ENCODE measurements at regions not wholly inside any gene's neighbourhood (a gene's known extent, or its start where the extent isn't known, plus 50 kb on each side); places are given as distances from the start of the nearest gene placed in this dataset.

DNA sequence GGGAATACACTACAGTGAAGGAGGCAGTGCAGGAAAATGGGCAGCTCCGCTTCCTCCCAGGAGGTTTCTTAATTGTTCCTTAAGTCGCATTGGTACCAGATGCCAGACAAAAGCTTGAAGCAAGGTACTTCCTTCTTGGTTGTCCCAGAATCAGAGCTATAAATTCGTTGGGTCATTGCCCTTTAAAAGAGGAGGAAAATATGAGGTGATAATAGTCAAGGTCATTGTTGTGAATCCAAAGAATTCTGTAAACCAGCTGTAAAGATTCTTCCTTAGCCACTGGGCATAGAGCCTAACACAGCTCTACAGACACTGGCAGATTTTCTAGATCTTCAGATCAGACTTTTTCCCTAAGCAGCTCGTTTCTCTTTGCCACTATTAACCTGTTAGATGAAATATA is 444.1 kb upstream of the TLE4 start:
- ATAC-seq (replicated peaks in 1 of 4) (no peak), DNase-seq (no peak)
- Mint-ChIP-seq H3K4me1 (no peaks in the 10 kb centered on the region), H3K36me3 (no peaks in the 10 kb centered on the region), H3K4me3 (no peak overlapping the region), H3K9me3 (peaks cover 0 to 3% (median 2%) of the 10 kb centered on the region in 3 donors), H3K27me3 (no peaks in the 10 kb centered on the region), H3K27ac (no peak overlapping the region)
- H3K36me3 ChIP-seq (ENCODE audit: control insufficient read depth in 2 of 2, extremely low read depth in 1 of 2, insufficient read depth in 1 of 2, low read length in 1 of 2), result no peaks in the 10 kb centered on the region
- CTCF ChIA-PET, result no interaction called here
- WGBS (ENCODE audit: insufficient coverage), result 52% methylated on average over 2 of the region's 4 CpGs
- H3K9me3 ChIP-seq, result no peaks in the 10 kb centered on the region
- H3K27ac ChIP-seq (ENCODE audit: low read length), result no peak overlapping the region
- no peak overlapping the region for H3K4me3 ChIP-seq (ENCODE audit: control insufficient read depth in 1 of 2, extremely low read depth in 1 of 2, low read length in 1 of 2)
- no peaks in the 10 kb centered on the region for H3K27me3 ChIP-seq (replicated peaks in 1 of 2; ENCODE audit: control insufficient read depth in 2 of 2, extremely low read depth in 1 of 2, insufficient read depth in 2 of 2, low read length in 1 of 2)
- POLR2A ChIA-PET, result no interaction called here
- H3K4me1 ChIP-seq (ENCODE audit: control insufficient read depth in 1 of 2, extremely low read depth in 1 of 2, insufficient read depth in 2 of 2, low read length in 2 of 2), result no peaks in the 10 kb centered on the region

DNA sequence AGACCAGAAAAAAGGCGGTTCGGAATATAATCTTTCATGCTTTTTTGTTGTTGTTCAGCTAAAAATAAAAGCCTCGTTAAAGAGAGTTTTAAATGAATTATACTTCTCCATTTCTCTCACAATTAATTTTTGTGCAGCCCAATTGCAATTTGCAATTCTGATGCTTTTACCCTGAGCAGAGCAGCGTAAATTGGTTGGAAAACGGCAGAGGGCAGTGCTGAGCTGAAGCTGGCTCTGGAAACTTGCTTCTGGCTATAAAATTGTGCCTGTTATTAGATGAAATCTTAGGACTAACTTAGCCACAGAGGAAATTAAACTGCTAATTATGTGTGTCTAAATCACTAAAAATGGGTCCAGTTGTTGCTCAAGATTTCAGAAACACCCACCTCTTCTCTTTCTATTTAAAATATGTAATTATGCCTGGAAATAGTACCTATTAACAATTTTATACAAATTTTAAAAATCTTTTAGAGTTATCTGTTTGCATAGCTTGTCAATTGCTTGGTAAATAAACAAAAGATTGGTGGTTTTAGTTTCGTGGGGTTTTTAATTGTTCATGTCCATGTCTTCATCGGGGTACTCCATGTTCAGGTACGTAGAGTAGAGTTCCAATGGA is 441.8 kb upstream of the TLE4 start:
- no peaks in the 10 kb centered on the region for H3K27me3 ChIP-seq (replicated peaks in 1 of 2; ENCODE audit: control insufficient read depth in 2 of 2, extremely low read depth in 1 of 2, insufficient read depth in 2 of 2, low read length in 1 of 2)
- H3K27ac Mint-ChIP-seq, result no peak overlapping the region
- no peaks in the 10 kb centered on the region for H3K27me3 Mint-ChIP-seq
- H3K4me1 Mint-ChIP-seq, result no peaks in the 10 kb centered on the region
- ChIA-PET POLR2A (no interaction called here), CTCF (no interaction called here)
- no peak overlapping the region for H3K27ac ChIP-seq (ENCODE audit: low read length)
- 0% methylated on average over 2 of the region's 8 CpGs for WGBS (ENCODE audit: insufficient coverage)
- H3K4me1 ChIP-seq (ENCODE audit: control insufficient read depth in 1 of 2, extremely low read depth in 1 of 2, insufficient read depth in 2 of 2, low read length in 2 of 2), result no peaks in the 10 kb centered on the region
- no peak overlapping the region for H3K4me3 Mint-ChIP-seq
- H3K36me3 ChIP-seq (ENCODE audit: control insufficient read depth in 2 of 2, extremely low read depth in 1 of 2, insufficient read depth in 1 of 2, low read length in 1 of 2), result no peaks in the 10 kb centered on the region
- H3K9me3 ChIP-seq, result no peaks in the 10 kb centered on the region
- no peaks in the 10 kb centered on the region for H3K36me3 Mint-ChIP-seq
- ATAC-seq (replicated peaks in 1 of 4) (no peak), DNase-seq (peak in 5 of 35 experiments; percentile 0 to 14 (median 2))
- H3K4me3 ChIP-seq (ENCODE audit: control insufficient read depth in 1 of 2, extremely low read depth in 1 of 2, low read length in 1 of 2), result no peak overlapping the region
- peaks cover 0 to 3% (median 0%) of the 10 kb centered on the region in 3 donors for H3K9me3 Mint-ChIP-seq

DNA sequence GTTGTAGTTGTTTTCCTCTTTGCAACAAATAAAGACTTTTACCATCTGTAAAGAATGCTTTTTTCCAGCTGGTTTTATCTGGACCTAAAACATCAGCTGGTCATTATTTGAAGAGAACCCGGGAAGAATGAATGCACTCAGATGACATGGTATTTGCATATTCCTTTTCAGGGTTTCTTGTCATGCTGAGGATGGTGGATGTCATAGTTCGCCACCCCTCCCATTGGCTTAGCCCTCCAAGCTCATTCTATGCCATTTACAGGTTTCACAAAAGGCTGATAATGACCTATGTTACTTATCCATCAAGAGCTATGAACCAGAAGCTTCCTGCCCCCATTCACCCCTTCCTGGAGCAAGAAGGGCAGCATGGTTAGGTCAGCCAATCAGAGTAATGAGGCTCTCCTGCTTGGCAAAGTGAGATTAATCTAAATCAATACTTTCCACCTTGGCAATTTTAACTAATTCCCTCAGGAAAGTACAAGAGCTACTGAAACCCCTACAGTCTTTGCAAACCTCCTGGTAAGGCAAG is 440.5 kb upstream of the TLE4 start:
- Histone ChIP-seq H3K27ac (ENCODE audit: low read length) (no peak overlapping the region), H3K27me3 (replicated peaks in 1 of 2; ENCODE audit: control insufficient read depth in 2 of 2, extremely low read depth in 1 of 2, insufficient read depth in 2 of 2, low read length in 1 of 2) (no peaks in the 10 kb centered on the region), H3K9me3 (no peaks in the 10 kb centered on the region), H3K36me3 (ENCODE audit: control insufficient read depth in 2 of 2, extremely low read depth in 1 of 2, insufficient read depth in 1 of 2, low read length in 1 of 2) (no peaks in the 10 kb centered on the region), H3K4me3 (ENCODE audit: control insufficient read depth in 1 of 2, extremely low read depth in 1 of 2, low read length in 1 of 2) (no peak overlapping the region), H3K4me1 (ENCODE audit: control insufficient read depth in 1 of 2, extremely low read depth in 1 of 2, insufficient read depth in 2 of 2, low read length in 2 of 2) (no peaks in the 10 kb centered on the region)
- H3K27ac Mint-ChIP-seq, result no peak overlapping the region
- H3K4me1 Mint-ChIP-seq, result no peaks in the 10 kb centered on the region
- POLR2A ChIA-PET, result no interaction called here
- no CpG with 5 or more reads among the region's 2 CpGs for WGBS (ENCODE audit: insufficient coverage)
- H3K27me3 Mint-ChIP-seq, result no peaks in the 10 kb centered on the region
- no peak for DNase-seq
- H3K4me3 Mint-ChIP-seq, result no peak overlapping the region
- no peaks in the 10 kb centered on the region for H3K36me3 Mint-ChIP-seq
- ATAC-seq (replicated peaks in 1 of 4), result no peak
- CTCF ChIA-PET, result no interaction called here
- no peaks in the 10 kb centered on the region for H3K9me3 Mint-ChIP-seq

DNA sequence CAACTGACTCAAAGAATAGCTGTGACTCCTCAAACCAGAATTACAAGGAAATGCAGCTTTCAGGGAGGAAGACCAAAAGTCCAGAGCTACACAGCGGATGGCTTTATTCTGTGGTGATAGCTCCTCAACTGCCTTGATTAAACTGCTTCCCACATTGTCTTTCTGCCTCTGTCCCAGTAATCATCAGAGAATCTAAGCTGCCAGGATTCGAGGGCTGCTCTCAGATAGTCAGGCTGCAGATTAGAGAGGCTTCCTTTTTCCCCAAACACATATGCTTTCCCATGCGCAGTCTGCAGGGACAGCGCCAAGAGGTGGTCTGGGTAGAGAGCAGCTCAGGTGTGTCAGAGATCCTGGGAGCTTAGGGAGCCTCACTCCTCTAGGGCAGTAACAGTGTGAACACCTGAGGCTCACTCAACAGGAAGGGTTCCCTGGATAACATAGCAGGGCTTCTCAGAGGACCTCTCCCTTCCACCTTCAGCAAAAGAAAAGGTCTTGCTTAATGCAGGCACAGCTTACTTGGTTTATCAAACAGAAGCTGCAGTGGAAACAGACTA is 439.9 kb upstream of the TLE4 start:
- no peaks in the 10 kb centered on the region for H3K27me3 ChIP-seq (replicated peaks in 1 of 2; ENCODE audit: control insufficient read depth in 2 of 2, extremely low read depth in 1 of 2, insufficient read depth in 2 of 2, low read length in 1 of 2)
- Mint-ChIP-seq H3K27ac (no peak overlapping the region), H3K4me1 (no peaks in the 10 kb centered on the region), H3K4me3 (no peak overlapping the region), H3K27me3 (no peaks in the 10 kb centered on the region), H3K36me3 (no peaks in the 10 kb centered on the region), H3K9me3 (no peaks in the 10 kb centered on the region)
- no peak overlapping the region for H3K27ac ChIP-seq (ENCODE audit: low read length)
- DNase-seq (no peak), ATAC-seq (replicated peaks in 1 of 4) (no peak)
- no peaks in the 10 kb centered on the region for H3K4me1 ChIP-seq (ENCODE audit: control insufficient read depth in 1 of 2, extremely low read depth in 1 of 2, insufficient read depth in 2 of 2, low read length in 2 of 2)
- H3K36me3 ChIP-seq (ENCODE audit: control insufficient read depth in 2 of 2, extremely low read depth in 1 of 2, insufficient read depth in 1 of 2, low read length in 1 of 2), result no peaks in the 10 kb centered on the region
- no peaks in the 10 kb centered on the region for H3K9me3 ChIP-seq
- POLR2A ChIA-PET, result no interaction called here
- WGBS (ENCODE audit: insufficient coverage), result no CpG with 5 or more reads among the region's 4 CpGs
- CTCF ChIA-PET, result no interaction called here
- H3K4me3 ChIP-seq (ENCODE audit: control insufficient read depth in 1 of 2, extremely low read depth in 1 of 2, low read length in 1 of 2), result no peak overlapping the region

DNA sequence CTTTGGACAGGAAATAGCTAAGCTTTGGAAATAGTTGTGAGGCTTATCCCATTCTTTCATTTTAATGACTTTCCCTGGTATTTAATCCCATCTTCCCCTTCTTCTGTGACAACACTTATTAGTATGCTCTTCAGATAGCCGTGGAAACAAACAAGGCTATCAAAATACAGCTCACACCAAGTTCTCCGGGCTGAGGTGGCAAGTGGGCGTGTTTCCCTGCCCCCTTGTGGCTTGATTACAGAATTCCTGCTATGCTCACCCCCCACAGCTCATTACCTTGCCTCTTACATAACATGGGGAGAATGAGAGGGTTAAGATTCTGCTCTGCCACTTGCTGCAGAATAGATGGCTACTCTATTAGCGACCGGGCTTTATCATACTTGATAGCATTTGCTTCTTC is 437.1 kb upstream of the TLE4 start:
- ChIA-PET CTCF (no interaction called here), POLR2A (no interaction called here)
- H3K36me3 ChIP-seq (ENCODE audit: control insufficient read depth in 2 of 2, extremely low read depth in 1 of 2, insufficient read depth in 1 of 2, low read length in 1 of 2), result no peaks in the 10 kb centered on the region
- no peak for ATAC-seq (replicated peaks in 1 of 4)
- Mint-ChIP-seq H3K4me1 (no peaks in the 10 kb centered on the region), H3K9me3 (no peaks in the 10 kb centered on the region), H3K36me3 (no peaks in the 10 kb centered on the region), H3K4me3 (no peak overlapping the region), H3K27ac (no peak overlapping the region), H3K27me3 (peaks cover 0 to 2% of the 10 kb centered on the region in 2 donors)
- no peaks in the 10 kb centered on the region for H3K9me3 ChIP-seq
- no peaks in the 10 kb centered on the region for H3K27me3 ChIP-seq (replicated peaks in 1 of 2; ENCODE audit: control insufficient read depth in 2 of 2, extremely low read depth in 1 of 2, insufficient read depth in 2 of 2, low read length in 1 of 2)
- no peaks in the 10 kb centered on the region for H3K4me1 ChIP-seq (ENCODE audit: control insufficient read depth in 1 of 2, extremely low read depth in 1 of 2, insufficient read depth in 2 of 2, low read length in 2 of 2)
- no peak for DNase-seq
- no peak overlapping the region for H3K4me3 ChIP-seq (ENCODE audit: control insufficient read depth in 1 of 2, extremely low read depth in 1 of 2, low read length in 1 of 2)
- no peak overlapping the region for H3K27ac ChIP-seq (ENCODE audit: low read length)
- 75% methylated on average over 2 of the region's 5 CpGs for WGBS (ENCODE audit: insufficient coverage)

DNA sequence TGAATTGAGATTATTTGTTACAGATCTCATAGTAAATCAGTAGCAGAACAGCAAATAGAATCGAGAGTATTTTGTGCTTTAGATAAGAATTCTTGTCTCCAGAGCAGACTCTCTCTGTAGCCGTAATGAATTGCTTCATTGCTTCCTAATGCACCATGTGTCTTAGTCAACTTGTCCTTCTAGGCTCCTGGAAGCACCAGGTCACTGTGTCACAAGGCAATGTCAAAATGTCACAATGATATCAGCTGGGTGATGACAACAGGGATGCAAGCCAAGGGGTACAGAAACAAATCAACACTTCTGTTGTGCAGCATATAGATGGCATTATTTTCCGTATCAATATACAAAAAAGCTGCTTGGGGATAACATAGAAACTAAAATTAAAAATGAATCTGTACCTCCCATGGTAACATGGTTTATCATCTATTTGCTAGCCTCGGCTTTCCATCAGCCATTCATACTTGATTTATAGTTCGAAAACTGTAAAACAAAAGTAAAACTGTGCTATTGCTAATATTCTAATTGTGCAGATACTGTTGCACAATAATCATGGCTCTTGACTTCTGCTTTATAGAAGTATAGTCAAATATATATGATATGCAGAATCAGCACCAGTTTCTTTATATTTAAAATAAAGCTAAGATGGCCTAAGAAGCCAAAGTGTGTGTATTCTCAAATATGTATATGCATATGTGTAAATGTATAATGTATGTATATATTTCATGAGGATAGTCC is 435.9 kb upstream of the TLE4 start:
- DNase-seq (no peak), ATAC-seq (replicated peaks in 1 of 4) (no peak)
- Mint-ChIP-seq H3K4me3 (no peak overlapping the region), H3K27ac (no peak overlapping the region), H3K4me1 (no peaks in the 10 kb centered on the region), H3K27me3 (peaks cover 0 to 3% of the 10 kb centered on the region in 2 donors), H3K36me3 (no peaks in the 10 kb centered on the region), H3K9me3 (no peaks in the 10 kb centered on the region)
- Histone ChIP-seq H3K27ac (ENCODE audit: low read length) (no peak overlapping the region), H3K4me1 (ENCODE audit: control insufficient read depth in 1 of 2, extremely low read depth in 1 of 2, insufficient read depth in 2 of 2, low read length in 2 of 2) (no peaks in the 10 kb centered on the region), H3K27me3 (replicated peaks in 1 of 2; ENCODE audit: control insufficient read depth in 2 of 2, extremely low read depth in 1 of 2, insufficient read depth in 2 of 2, low read length in 1 of 2) (no peaks in the 10 kb centered on the region), H3K4me3 (ENCODE audit: control insufficient read depth in 1 of 2, extremely low read depth in 1 of 2, low read length in 1 of 2) (no peak overlapping the region), H3K36me3 (ENCODE audit: control insufficient read depth in 2 of 2, extremely low read depth in 1 of 2, insufficient read depth in 1 of 2, low read length in 1 of 2) (no peaks in the 10 kb centered on the region), H3K9me3 (no peaks in the 10 kb centered on the region)
- CTCF ChIA-PET, result no interaction called here
- POLR2A ChIA-PET, result no interaction called here
- WGBS (ENCODE audit: insufficient coverage), result 80% methylated on average over 2 of the region's 5 CpGs

Data from T-cell (primary cell).